ENCODE measurements at regions not wholly inside any gene's neighbourhood (a gene's known extent, or its start where the extent isn't known, plus 50 kb on each side); places are given as distances from the start of the nearest gene placed in this dataset.

- no peak for TF ChIP-seq CTCF (conservative IDR thresholded peaks at IDR 0.05; ENCODE audit: low read depth in 2 of 2)
- TF ChIP-seq REST (IDR thresholded peaks at IDR 0.05; ENCODE audit: unreplicated experiment): no peak
- no peak for TF ChIP-seq ZNF114 (CRISPR knock-in tag; IDR thresholded peaks at IDR 0.05)
- no peak for TF ChIP-seq CREB1 (CRISPR knock-in tag; IDR thresholded peaks at IDR 0.05; ENCODE audit: low read depth)
- TF ChIP-seq EZH2 (IDR thresholded peaks at IDR 0.05; ENCODE audit: low read depth, unreplicated experiment): no peak
- no peak for TF ChIP-seq EZH2phosphoT487 (IDR thresholded peaks at IDR 0.05; ENCODE audit: unreplicated experiment)
- TF ChIP-seq JUNB (IDR thresholded peaks at IDR 0.05; ENCODE audit: unreplicated experiment): no peak
- TF ChIP-seq POLR2AphosphoS5 (IDR thresholded peaks at IDR 0.05; ENCODE audit: low read depth): no peak
- TF ChIP-seq ZNF462 (CRISPR knock-in tag; IDR thresholded peaks at IDR 0.05): no peak
These were observed 249.0 kb downstream of the UTRN start for GRCh38 chr6:144534180-144534579.

Data from GM23338 (cell line).